ENCODE measurements at regions not wholly inside any gene's neighbourhood (a gene's known extent, or its start where the extent isn't known, plus 50 kb on each side); places are given as distances from the start of the nearest gene placed in this dataset.

DNA sequence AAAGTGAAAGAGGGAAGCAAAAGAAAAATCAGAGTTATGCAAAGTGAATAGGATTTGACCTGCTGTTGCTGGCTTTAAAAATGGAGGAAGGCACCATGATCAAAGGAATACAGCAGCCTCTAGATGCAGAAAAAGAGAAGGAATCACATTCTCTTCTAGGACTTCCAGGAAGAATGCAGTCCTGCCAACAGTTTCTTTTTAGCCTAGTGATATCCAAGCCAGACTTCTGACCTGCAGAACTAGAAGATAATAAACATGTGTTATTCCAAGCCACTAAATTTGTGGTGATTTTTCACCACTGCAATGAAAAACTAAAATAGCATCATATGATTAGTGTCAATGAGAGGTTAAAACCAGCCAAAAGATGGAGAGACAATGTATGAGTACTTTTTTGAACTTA is 101.9 kb upstream of the ADAMTS5 start:
- TF ChIP-seq POLR2A (IDR thresholded peaks at IDR 0.05): no peak
- TF ChIP-seq, protein P1, sequence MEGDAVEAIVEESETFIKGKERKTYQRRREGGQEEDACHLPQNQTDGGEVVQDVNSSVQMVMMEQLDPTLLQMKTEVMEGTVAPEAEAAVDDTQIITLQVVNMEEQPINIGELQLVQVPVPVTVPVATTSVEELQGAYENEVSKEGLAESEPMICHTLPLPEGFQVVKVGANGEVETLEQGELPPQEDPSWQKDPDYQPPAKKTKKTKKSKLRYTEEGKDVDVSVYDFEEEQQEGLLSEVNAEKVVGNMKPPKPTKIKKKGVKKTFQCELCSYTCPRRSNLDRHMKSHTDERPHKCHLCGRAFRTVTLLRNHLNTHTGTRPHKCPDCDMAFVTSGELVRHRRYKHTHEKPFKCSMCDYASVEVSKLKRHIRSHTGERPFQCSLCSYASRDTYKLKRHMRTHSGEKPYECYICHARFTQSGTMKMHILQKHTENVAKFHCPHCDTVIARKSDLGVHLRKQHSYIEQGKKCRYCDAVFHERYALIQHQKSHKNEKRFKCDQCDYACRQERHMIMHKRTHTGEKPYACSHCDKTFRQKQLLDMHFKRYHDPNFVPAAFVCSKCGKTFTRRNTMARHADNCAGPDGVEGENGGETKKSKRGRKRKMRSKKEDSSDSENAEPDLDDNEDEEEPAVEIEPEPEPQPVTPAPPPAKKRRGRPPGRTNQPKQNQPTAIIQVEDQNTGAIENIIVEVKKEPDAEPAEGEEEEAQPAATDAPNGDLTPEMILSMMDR (IDR thresholded peaks at IDR 0.05): no peak
